NCI-H82 treated with DMSO at 0.1 percent for 48 hours (cell line): ENCODE measurements at regions not wholly inside any gene's neighbourhood (a gene's known extent, or its start where the extent isn't known, plus 50 kb on each side); places are given as distances from the start of the nearest gene placed in this dataset.

Experiments used
- DNase-seq: peaks from one replicate; lab custom pipeline; 2025; ENCODE audit not compliant: unreplicated experiment; lab: John Stamatoyannopoulos, UW

GRCh38 chr20:50284811-50285375 lies 94.3 kb downstream of the CEBPB start:
- no peak for DNase-seq

GRCh38 chr20:50285376-50286173 lies 94.9 kb downstream of the CEBPB start:
- DNase-seq: no peak

DNA sequence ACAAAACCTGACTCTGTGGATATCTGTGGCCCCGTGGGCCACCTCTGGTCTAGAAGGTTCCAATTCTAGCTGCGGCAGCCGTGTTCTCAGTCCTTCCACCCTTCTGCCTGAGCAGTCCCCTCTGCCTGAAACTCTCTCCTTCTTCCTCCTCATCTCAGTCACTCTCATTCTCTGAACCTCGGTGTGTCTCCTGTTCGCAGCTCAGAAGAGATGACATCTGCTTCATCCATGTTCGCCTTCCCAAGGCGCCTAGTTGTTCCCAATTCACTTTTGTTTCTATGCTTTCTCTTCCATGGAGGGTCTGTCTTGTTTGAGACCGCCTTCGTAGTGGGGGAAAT lies 95.5 kb downstream of the CEBPB start:
- no peak for DNase-seq

- no peak for DNase-seq
Observed at GRCh38 chr20:50286609-50287008, 96.0 kb downstream of the CEBPB start.

DNA sequence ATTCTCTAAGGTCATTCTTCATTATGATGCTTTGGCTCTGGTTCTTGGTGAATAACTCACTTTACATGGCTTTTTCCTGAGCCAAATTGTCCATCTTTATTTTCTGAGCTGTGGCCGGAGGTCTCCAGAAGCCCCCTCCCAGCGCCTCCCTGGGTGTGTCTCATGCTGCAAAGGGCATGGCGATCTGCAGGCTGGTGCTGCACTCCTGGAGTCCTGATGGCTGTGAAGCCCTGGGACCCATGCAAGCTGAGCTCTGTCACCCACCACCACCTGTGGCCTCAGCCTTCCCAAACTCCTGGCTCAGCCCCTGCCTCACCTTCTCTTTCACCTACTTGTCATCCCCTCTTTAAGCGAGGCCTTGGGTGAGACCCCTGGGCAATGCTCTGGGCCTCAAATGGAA lies 96.9 kb downstream of the CEBPB start:
- DNase-seq: no peak

- no peak for DNase-seq
Observed at GRCh38 chr20:50288128-50288623, 97.5 kb downstream of the CEBPB start.

DNA sequence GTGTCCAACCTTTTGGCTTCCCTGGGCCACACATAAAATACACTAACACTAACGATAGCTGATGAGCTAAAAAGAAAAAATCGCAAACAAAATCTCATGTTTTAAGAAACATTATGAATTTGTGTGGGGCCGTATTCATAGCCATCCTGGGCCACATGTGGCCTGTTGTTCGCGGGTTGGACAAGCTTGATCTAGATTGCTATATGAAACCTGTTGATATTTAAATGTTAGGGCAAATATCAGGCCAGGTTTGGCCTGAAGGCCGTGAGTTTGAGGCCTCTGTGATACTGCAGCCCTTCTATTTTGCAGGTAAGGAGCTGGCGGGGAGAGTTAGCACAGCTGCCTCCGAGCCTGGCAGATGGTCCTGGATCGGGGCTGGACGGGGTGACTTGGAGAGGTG lies 99.0 kb downstream of the CEBPB start:
- no peak for DNase-seq

DNA sequence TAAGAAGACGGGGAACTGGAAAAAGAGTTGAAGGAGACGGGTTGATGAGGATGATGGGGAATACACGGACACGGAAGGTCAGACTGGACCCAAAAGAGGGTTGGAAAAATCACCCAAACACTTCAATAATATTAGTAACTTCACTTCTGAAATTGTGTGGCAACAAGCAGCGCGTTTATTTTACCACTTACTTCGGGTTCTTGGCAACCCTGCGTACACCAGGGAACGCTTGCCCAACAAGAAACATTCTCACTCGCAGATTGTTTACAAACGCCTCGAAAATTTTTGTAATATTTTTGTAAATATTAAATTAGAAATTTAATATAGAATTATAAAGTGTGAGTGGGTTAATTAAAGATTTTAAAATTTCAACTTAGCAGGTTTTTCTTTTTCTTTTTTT lies 99.5 kb downstream of the CEBPB start:
- DNase-seq: no peak

DNA sequence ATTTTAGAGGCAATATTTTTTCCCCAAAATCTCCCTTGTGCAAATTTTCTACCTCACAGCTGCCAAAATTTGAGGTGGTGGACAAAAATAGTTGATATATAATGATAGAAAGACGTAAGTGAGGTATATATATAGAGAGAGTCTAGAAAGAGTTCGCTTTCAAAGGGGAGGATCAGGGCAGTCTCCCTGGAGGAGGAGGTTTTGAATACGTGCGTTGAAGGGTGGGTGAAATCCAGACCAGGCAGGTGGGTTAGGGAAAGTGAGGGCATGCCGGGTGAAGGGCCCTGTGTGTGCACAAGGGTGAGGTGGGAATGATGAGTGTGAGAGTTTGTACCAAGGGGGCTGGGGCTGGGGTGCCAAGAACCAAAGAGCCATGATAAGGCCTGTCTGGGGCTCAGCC lies 100.2 kb downstream of the CEBPB start:
- DNase-seq: no peak

DNA sequence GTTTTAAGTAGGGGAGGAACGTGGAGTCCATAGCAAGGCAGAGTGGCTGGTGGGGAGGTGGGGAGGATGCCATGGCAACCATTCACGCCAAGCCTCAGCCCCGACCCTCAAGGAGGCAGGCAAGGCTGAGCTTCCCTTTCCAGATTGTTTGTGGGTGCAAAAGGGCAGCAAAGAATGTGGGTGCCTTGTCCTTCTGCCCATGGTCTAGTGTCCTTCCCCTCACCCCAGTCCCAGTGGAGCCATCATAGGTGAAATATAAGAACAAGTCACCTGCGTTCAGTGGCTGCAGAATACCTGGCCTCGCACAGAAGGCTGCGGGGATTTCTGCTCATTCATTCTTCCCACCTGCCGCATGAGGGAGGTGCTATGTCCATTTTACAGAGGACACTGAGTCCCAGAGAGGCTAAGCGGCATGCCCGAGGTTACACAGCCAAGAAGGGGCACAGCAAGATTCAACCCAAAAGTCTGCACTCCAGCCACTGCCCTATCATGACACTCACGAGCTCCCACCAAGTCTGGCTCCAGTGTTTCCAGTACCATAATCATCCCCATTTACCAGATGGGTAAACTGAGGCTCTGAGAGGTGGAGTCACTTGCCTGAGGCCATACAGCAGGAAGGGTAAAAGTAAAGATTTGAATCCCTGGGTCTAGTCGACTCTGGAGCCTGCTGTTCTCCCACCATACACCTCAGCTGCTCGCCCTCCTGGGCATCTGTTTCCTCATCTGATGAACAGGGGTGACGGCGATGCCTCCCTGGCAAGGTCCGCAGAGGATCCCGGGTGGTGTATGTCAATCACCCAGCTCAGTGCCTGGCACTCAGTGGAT lies 100.8 kb downstream of the CEBPB start:
- DNase-seq: no peak

- no peak for DNase-seq
Observed at GRCh38 chr20:50292079-50292590, 101.5 kb downstream of the CEBPB start.

DNA sequence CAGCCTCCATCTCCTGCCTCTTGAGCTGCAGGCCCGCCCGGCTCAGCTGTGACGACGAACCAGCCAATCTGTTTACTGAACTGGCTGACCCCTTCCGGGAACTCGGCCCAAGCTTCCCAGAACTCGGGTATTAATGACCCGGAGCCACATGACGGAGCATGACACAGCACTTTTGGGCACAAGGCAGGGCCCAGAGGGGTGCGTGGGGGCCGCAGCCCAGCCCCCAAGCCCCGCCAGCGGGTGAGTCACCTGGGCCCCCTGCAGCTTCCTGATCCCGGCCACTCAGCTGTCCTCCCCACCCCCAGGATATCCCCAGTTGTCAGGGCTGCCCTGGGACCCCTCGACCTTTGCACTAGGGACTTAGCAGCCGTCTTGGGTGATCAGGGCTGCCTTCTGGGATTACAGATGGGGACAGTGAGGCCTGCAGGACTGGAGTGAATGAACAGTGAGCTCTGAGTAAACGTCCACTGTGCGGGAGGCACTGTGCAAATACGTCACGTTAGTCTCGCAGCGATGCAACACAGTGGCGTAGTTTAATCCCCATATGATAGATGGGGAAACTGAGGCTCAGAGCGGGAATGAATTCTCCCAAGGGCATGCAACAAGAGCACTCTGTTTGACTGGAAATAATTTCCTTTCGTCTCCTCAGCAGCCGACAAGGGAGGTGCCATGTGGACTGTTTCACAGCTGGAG lies 102.1 kb downstream of the CEBPB start:
- DNase-seq: no peak

DNA sequence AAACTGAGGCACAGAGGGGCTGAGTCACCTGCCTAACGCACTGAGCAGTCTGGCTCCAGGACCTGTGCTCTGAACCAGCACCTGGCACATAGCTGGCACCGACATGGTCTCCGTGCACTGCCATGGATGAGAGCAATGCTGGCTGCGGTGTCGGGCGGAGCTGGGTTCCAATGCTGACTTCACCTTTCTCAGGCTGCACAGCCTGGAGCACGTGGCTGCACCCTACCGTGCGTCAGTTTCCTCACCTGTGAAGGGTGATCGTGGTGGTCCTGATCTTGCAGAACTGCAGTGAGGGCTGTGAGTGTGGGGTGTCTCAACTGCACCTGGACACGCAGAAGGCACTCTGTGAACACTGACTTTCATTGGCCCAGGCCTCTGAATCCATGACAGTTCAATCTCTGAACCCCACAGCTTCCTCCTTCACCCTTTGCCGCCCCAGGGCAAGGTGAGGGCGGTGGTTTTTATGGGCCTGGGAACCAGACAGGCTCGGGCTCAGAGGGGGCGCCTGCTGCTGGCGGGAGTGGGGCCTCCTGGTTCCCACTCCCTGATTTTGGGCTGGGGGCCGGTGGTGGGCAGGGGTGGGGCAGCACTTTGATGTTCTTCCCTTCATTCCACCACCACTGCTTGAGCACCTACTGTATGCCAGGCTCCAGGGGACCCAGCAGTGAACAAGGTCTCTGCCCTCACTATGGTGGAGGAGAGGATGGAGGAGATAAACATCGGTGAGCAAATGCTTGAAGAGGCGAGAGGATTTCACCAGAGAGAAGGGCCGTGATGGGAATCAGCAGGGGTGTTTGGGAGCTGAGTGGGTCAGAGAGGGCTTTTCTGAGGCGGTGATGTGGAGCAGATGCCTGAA lies 102.9 kb downstream of the CEBPB start:
- DNase-seq: no peak

DNA sequence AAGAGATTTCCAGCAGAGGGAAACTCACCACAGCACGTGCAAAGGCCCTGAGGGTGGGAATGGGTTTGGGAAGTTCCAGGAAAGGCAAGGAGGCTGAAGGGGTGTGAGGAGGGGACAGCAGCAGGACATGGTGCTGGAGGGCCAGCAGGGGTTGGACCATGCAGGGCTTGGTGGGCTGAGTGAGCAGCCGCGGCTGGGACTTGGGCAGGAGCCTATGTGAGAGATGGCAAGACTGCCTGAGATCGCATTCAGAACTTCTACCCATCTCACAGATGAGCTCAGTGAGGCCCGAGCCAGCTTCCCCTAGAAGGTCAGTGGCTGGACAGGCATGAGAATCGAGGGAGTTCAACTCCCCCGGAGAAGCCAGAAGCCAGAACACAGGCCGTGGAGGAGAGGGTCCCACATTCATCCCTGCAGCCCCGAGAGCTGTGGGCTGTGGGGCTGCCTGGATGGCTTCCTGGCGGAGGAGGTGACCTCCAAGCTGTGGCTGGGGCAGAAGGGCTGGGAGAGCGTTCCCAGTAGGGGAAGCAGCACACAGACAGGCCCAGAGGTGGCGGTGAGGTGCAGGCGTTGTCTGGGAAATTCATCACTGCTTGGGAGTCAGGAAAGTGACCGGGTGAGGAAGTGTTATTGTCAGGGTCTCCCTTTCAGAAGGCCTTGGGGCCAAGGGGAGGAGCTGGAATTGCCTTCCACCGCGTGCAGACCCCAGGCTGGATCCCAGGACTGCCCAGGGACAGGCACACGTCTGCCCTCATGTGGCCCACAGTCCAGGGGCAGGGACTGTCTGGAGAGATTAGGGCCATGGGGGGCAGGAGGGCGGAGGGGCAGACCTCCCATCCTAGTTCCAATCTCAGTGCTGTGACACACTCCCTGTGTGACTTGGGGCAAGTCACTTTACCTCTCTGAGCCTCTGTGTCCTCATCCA lies 103.8 kb downstream of the CEBPB start:
- no peak for DNase-seq

GRCh38 chr20:50295345-50295744 lies 104.7 kb downstream of the CEBPB start:
- no peak for DNase-seq

DNA sequence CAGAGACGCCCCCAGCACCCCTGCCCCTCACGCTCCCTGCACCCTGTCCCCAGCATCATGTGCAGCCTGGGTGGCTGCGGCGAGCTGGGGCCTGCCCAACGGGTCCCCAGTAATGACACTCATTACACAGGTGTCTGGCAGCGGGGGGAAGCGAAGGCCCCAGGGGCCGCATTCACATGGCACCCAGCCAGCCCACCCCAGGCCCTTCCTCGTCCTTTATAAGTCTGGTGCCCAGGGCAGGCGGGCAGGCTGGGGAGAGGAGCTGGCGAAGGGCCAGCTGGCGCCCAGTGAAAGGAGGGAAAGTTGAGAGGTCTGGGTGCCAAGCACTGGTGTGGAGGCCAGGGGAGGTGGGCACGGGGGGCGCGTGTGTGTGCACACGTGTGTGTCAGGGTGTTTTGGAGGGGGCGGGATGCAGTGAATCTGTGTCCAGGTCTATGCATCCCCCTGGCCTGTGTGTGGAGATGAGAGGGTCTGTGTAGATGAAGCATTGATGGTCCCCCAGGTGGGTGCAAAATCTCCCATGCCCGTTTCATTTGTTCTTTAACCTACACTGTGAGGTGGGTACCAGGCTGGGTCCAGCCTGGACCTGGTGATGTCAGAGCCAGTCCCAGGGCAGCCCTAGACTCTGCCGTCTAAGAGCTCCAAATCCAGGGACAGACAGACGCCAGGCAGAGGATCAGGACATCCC lies 105.3 kb downstream of the CEBPB start:
- no peak for DNase-seq

- no peak for DNase-seq
Observed at GRCh38 chr20:50296450-50297375, 106.1 kb downstream of the CEBPB start.
